ENCODE measurements at regions not wholly inside any gene's neighbourhood (a gene's known extent, or its start where the extent isn't known, plus 50 kb on each side); places are given as distances from the start of the nearest gene placed in this dataset.

DNA sequence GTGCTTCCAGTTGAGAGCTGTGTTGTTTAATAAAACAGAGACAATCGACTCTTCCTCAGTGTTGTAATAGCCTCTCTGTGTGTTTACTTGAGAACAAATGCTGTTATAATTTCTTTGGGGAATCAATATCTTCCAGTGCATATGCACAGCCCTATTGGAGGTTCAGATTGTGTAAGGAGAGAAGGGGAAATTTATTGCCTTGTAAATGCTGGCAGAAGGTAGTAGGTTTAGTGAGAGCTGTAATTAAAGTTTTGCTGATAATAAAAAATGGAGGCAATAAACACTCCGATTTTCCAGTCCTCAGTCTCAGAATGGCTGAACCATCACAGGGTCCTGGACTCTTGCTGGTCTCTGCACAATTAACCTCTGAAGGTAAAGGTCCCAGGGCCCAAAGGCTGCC is 128.3 kb downstream of the C5orf15 start:
- no peak for TF ChIP-seq CTCF (conservative IDR thresholded peaks at IDR 0.05 in 1 of 2, IDR thresholded peaks at IDR 0.05 in 1 of 2; ENCODE audit: low read depth in 1 of 2, low read length in 2 of 2)
- no peak for TF ChIP-seq EZH2 (IDR thresholded peaks at IDR 0.05; ENCODE audit: low read length, missing control alignments)

Measured in fibroblast of lung (primary cell).